OCI-LY7 (cell line): ENCODE measurements at regions not wholly inside any gene's neighbourhood (a gene's known extent, or its start where the extent isn't known, plus 50 kb on each side); places are given as distances from the start of the nearest gene placed in this dataset.

Experiments
- BruUV-seq: library from RNA; stranded (reverse); fragments of 400-500 nt; replicated peaks from 2 replicates; lab custom pipeline; 2021; lab: Mats Ljungman, UMichigan
- CTCF ChIA-PET: fragments of 300-600 bp; sonication (Branson Sonifier 250); formaldehyde crosslinking; loops from one replicate; lab custom pipeline; 2022; ENCODE audit warnings: antibody characterized with exemption; ENCODE audit not compliant: unreplicated experiment; lab: Charles Lee
- POLR2A ChIA-PET: fragments of 300-600 bp; sonication (Branson Sonifier 250); formaldehyde crosslinking; loops from one replicate; lab custom pipeline; 2022; ENCODE audit warnings: antibody characterized with exemption; lab: Charles Lee
- DNase-seq: peaks from one replicate; pipeline ENCODE4 v3.0.0-alpha.2; 2015; ENCODE audit warnings: low spot score
- H2AFZ ChIP-seq: fragments of 200-600 bp; sonication (generic), shearing (Covaris generic); 2 replicates; pipeline ENCODE4 v1.6.1; 2014; ENCODE audit warnings: mild to moderate bottlenecking, antibody characterized with exemption, low read length, moderate library complexity
- H3K27ac ChIP-seq: fragments of 200-600 bp; sonication (generic); 2 replicates; pipeline ENCODE4 v1.5.1; 2014; ENCODE audit warnings: mixed run types, low read depth, mild to moderate bottlenecking, moderate library complexity, low read length, inconsistent platforms; ENCODE audit not compliant: poor library complexity, severe bottlenecking
- H3K36me3 ChIP-seq: fragments of 200-600 bp; sonication (generic); 2 replicates; pipeline ENCODE4 v1.6.1; 2014; ENCODE audit warnings: mild to moderate bottlenecking, antibody characterized with exemption, low read length, moderate library complexity, mixed read lengths; ENCODE audit not compliant: insufficient read depth
- H3K4me1 ChIP-seq: fragments of 200-600 bp; sonication (generic); 2 replicates; pipeline ENCODE4 v1.5.1; 2014; ENCODE audit warnings: mild to moderate bottlenecking, low read length; ENCODE audit not compliant: insufficient read depth, poor library complexity, severe bottlenecking
- H3K4me2 ChIP-seq: fragments of 200-600 bp; sonication (generic); 2 replicates; pipeline ENCODE4 v1.6.1; 2014; ENCODE audit warnings: mild to moderate bottlenecking, low read length
- H3K4me3 ChIP-seq: fragments of 200-600 bp; sonication (generic); 2 replicates; pipeline ENCODE4 v1.5.1; 2014; ENCODE audit warnings: mild to moderate bottlenecking, low read depth, low read length; ENCODE audit not compliant: poor library complexity, severe bottlenecking
- H3K79me2 ChIP-seq: fragments of 200-600 bp; sonication (generic); 2 replicates; pipeline ENCODE4 v1.6.1; 2016; ENCODE audit warnings: low read depth, mild to moderate bottlenecking, low read length, moderate library complexity, mixed read lengths; ENCODE audit not compliant: insufficient read depth
- H3K9me2 ChIP-seq: fragments of 200-600 bp; sonication (generic); 2 replicates; pipeline ENCODE4 v1.6.1; 2016; ENCODE audit warnings: mild to moderate bottlenecking, low read length, mixed read lengths; ENCODE audit not compliant: insufficient read depth
- H3K9me3 ChIP-seq: fragments of 200-600 bp; sonication (generic); 2 replicates; pipeline ENCODE4 v1.6.1; 2014; ENCODE audit warnings: mild to moderate bottlenecking, mixed run types, low read length, mixed read lengths
- H4K20me1 ChIP-seq: fragments of 200-600 bp; sonication (generic); 2 replicates; pipeline ENCODE4 v1.6.1; 2014; ENCODE audit warnings: mild to moderate bottlenecking, antibody characterized with exemption, low read length, moderate library complexity, mixed read lengths; ENCODE audit not compliant: insufficient read depth
- EZH2phosphoT487 ChIP-seq: fragments of 200-600 bp; sonication (generic); IDR thresholded peaks from 2 replicates; pipeline ENCODE4 v1.6.1; 2018; ENCODE audit warnings: low read depth, borderline replicate concordance, mild to moderate bottlenecking, mixed run types, antibody characterized with exemption, low read length, moderate library complexity, mixed read lengths
- intact Hi-C: fragments of 100-400 bp; cut with micrococcal nuclease; formaldehyde crosslinking; loops from one replicate; pipeline ENCODE4 v1.10.0; 2022; ENCODE audit not compliant: unreplicated experiment
- TF ChIP-seq, protein P1 (sequence below): fragments of 200-600 bp; sonication (generic); conservative IDR thresholded peaks from 2 replicates; pipeline ENCODE4 v1.5.1; 2014; ENCODE audit warnings: mild to moderate bottlenecking, antibody characterized with exemption, low read length, moderate library complexity, mixed read lengths

DNA sequence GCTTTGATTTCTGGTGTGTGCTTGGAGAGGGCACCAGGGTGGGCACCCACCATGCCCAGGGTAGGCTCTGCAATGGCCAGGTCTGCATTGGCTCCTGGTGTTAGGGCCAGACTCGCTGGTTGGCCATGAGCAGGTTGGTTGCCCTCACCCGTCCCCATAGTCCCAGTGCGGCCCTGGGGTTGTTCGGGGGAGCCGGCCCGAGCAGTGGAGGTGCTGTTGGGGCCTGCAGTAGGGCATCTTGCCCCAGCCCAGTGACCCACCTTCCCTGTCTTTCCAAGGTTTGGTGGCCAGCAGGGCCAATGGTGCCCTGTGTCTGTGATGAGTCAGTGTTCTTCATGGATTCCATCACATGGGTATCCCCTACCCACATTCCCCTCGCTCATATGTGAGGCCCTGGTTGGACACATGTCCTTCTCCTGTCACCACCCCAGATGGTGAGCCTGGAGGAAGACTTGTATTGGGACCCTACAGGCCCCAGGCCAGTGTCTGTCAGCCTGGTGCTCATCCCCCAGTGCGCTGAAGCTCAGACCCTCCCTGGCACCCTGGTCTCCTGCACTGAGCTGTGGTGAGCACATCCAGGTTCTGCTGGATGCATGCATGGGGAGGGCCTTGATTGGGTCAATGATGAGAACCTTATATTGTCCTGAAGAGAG, 190.1 kb downstream of the UBE3A start:
- no peaks in the 10 kb centered on the region for H3K79me2 ChIP-seq
- no peaks in the 10 kb centered on the region for H3K9me2 ChIP-seq
- H3K36me3 ChIP-seq = no peaks in the 10 kb centered on the region
- no peak for TF ChIP-seq EZH2phosphoT487
- TF ChIP-seq, protein P1, sequence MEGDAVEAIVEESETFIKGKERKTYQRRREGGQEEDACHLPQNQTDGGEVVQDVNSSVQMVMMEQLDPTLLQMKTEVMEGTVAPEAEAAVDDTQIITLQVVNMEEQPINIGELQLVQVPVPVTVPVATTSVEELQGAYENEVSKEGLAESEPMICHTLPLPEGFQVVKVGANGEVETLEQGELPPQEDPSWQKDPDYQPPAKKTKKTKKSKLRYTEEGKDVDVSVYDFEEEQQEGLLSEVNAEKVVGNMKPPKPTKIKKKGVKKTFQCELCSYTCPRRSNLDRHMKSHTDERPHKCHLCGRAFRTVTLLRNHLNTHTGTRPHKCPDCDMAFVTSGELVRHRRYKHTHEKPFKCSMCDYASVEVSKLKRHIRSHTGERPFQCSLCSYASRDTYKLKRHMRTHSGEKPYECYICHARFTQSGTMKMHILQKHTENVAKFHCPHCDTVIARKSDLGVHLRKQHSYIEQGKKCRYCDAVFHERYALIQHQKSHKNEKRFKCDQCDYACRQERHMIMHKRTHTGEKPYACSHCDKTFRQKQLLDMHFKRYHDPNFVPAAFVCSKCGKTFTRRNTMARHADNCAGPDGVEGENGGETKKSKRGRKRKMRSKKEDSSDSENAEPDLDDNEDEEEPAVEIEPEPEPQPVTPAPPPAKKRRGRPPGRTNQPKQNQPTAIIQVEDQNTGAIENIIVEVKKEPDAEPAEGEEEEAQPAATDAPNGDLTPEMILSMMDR = no peak
- ChIA-PET CTCF (no interaction called here), POLR2A (no interaction called here)
- H3K4me3 ChIP-seq = no peak overlapping the region
- intact Hi-C loops = no loop called here
- no peak overlapping the region for H3K27ac ChIP-seq
- H4K20me1 ChIP-seq = no peaks in the 10 kb centered on the region
- H2AFZ ChIP-seq = no peak overlapping the region
- DNase-seq = no peak
- H3K9me3 ChIP-seq = no peaks in the 10 kb centered on the region
- BruUV-seq = no TSS peak
- no peak overlapping the region for H3K4me2 ChIP-seq
- H3K4me1 ChIP-seq = no peaks in the 10 kb centered on the region

DNA sequence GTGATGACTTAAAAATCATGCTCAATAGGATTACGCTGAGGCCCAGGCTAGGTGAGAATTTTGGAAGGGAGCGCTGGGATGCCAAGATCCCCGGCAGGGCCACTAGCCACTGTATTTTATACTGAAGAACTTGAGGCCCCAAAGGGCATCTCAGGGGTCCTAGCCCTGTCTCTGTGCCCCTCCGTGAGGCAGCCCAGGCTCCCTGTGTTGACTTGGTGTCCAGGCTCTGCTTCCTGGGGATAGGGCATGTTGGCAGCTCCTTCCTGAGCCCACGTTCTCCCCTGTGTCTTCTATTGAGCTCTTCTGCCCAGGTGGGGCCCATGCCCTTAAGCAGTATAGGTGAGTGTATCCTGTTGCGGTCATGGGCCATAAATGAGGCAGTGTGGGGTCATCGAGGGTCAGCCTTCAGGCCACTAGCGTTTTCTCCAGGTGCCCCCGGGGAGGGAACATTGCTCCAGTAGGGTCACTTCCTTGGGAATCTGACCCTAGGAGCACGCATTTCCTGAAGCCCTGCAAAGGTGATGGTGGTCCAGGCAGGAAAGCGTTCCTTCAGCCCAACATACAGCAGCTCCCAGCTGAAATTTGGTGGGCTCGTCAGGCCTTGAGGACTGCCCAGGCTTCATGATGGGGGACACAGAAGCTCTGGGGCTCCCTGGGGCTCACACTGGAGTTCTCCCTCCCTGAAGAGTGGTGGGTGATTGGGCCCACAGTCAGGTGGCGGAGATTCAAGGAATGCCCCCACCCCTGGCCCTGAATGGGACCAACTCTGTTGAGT, 189.4 kb downstream of the UBE3A start:
- H3K4me3 ChIP-seq = no peak overlapping the region

More for the DNA sequence above, 189.4 kb downstream of the UBE3A start:
- H3K27ac ChIP-seq = no peak overlapping the region
- DNase-seq = no peak
- H2AFZ ChIP-seq = no peak overlapping the region
- no peaks in the 10 kb centered on the region for H3K36me3 ChIP-seq
- TF ChIP-seq EZH2phosphoT487 = no peak
- TF ChIP-seq, protein P1 = no peak
- H3K9me3 ChIP-seq = no peaks in the 10 kb centered on the region
- CTCF ChIA-PET = no interaction called here
- no TSS peak for BruUV-seq
- no peaks in the 10 kb centered on the region for H4K20me1 ChIP-seq
- no peaks in the 10 kb centered on the region for H3K79me2 ChIP-seq
- POLR2A ChIA-PET = no interaction called here
- no peaks in the 10 kb centered on the region for H3K4me1 ChIP-seq
- intact Hi-C loops = no loop called here
- no peaks in the 10 kb centered on the region for H3K9me2 ChIP-seq
- no peak overlapping the region for H3K4me2 ChIP-seq
